ENCODE measurements at regions not wholly inside any gene's neighbourhood (a gene's known extent, or its start where the extent isn't known, plus 50 kb on each side); places are given as distances from the start of the nearest gene placed in this dataset.
"Not testable (repeated sequence)": the region's sequence is repeated elsewhere in the genome, so short reads cannot be mapped to it uniquely, and the experiment has no call there.

DNA sequence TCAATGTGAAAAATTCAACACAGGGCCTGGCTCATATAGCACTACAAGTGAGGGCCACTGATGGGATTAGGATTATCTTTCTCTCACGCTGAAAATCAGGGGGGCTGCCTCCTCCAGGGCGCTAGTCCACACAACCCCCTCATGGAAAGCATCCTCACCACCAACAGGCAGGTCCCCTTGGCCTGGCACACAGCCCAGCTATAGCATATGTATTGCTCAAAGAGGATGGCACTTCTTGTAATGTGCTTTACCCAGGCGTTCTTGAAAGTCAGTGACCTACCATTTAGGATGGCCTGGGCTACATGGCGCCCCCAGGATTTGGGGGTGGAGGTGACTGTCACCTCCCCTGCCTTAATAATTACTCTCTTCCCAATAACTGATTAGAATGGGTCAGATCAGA, 71.0 kb upstream of the LSM6 start:
- TF ChIP-seq, protein P1, sequence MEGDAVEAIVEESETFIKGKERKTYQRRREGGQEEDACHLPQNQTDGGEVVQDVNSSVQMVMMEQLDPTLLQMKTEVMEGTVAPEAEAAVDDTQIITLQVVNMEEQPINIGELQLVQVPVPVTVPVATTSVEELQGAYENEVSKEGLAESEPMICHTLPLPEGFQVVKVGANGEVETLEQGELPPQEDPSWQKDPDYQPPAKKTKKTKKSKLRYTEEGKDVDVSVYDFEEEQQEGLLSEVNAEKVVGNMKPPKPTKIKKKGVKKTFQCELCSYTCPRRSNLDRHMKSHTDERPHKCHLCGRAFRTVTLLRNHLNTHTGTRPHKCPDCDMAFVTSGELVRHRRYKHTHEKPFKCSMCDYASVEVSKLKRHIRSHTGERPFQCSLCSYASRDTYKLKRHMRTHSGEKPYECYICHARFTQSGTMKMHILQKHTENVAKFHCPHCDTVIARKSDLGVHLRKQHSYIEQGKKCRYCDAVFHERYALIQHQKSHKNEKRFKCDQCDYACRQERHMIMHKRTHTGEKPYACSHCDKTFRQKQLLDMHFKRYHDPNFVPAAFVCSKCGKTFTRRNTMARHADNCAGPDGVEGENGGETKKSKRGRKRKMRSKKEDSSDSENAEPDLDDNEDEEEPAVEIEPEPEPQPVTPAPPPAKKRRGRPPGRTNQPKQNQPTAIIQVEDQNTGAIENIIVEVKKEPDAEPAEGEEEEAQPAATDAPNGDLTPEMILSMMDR (IDR thresholded peaks at IDR 0.05) = no peak
- intact Hi-C loops (cut with DNase I) = no loop called here
- ATAC-seq (no peak), DNase-seq (no peak)
- 77 to 83% (median 79%) methylated on average over 4 of the region's 4 CpGs for WGBS, 4 donors
- Histone ChIP-seq H3K36me3 (no peaks in the 10 kb centered on the region), H3K4me1 (peaks cover 0 to 21% (median 0%) of the 10 kb centered on the region in 12 donors), H3K9me3 (no peaks in the 10 kb centered on the region), H3K27me3 (no peaks in the 10 kb centered on the region), H3K27ac (peak overlapping the region in 1 of 12 donors; percentile 88), H3K4me3 (no peak overlapping the region)

- intact Hi-C loops (cut with DNase I); H3K4me3 ChIP-seq; ATAC-seq; DNase-seq; H3K27ac ChIP-seq; H3K36me3 ChIP-seq; H3K27me3 ChIP-seq; H3K9me3 ChIP-seq: not testable (repeated sequence)
- WGBS, 4 donors = 90 to 94% (median 92%) methylated on average over 9 of the region's 9 CpGs
- H3K4me1 ChIP-seq = peaks cover 0 to 21% (median 0%) of the 10 kb centered on the region in 12 donors
Measured at GRCh38 chr4:146104052-146104451, 71.5 kb upstream of the LSM6 start.

DNA sequence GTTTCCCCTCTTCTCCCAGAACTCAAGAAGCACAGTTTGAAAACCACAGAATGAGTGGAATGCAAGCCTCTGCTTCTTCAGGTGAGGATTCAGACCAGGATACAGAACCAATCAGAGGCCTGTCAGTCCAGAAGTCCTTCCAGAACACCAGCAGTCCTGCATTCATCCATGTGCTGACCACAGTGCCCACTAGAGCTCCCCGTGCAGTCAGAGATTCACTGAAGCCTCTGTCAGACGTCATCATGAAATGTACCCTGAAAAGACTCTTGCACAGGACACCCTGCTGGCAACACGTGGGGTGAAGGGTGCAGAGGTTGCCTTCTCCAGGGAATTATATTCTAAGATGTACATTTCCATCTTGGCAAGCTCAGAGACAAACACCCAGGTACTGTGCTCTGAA, 75.9 kb upstream of the LSM6 start:
- no peak overlapping the region for H3K4me3 ChIP-seq
- WGBS, 4 donors = 54 to 76% (median 65%) methylated on average over 2 to 3 of the region's 3 CpGs
- TF ChIP-seq POLR2A (IDR thresholded peaks at IDR 0.05) = no peak
- TF ChIP-seq, protein P1 (IDR thresholded peaks at IDR 0.05) = no peak
- H3K36me3 ChIP-seq = no peaks in the 10 kb centered on the region
- intact Hi-C loops (cut with DNase I) = loop anchor here in 6 of 10 donors (5.0 to 10.0 kb wide), 9 partner anchors 135 to 1005 kb away; partner anchors contain the start of gene SLC10A7 (in 1 of the 6)
- H3K27me3 ChIP-seq = no peaks in the 10 kb centered on the region
- DNase-seq (no peak), ATAC-seq (no peak)
- H3K27ac ChIP-seq = no peak overlapping the region
- H3K9me3 ChIP-seq = no peaks in the 10 kb centered on the region
- H3K4me1 ChIP-seq = peaks cover 0 to 2% (median 0%) of the 10 kb centered on the region in 12 donors

DNA sequence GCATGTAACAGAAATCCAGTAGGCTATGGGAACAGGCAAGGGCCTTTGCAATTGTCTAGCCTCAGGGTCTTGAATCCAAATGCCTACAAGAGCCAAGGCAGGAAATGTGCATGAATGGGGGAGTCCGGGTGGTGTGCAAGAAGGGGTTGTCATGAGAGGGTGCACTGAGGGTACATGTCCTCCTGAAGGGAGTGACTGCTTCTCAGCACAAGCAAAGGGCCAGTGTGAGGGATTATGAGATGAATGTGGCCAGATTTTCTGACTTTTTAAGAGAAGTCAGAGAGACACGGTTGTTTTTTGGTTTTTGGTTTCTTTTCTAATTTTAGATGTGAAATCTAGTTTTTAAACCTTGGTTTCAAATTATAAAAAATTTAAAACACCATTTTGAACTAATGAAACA, 76.5 kb upstream of the LSM6 start:
- no peak for ATAC-seq
- 80 to 84% (median 82%) methylated on average over 2 of the region's 2 CpGs for WGBS, 4 donors
- Histone ChIP-seq H3K27me3 (no peaks in the 10 kb centered on the region), H3K27ac (no peak overlapping the region), H3K4me3 (no peak overlapping the region), H3K4me1 (no peaks in the 10 kb centered on the region), H3K9me3 (no peaks in the 10 kb centered on the region), H3K36me3 (no peaks in the 10 kb centered on the region)
- DNase-seq = no peak
- TF ChIP-seq, protein P1 (IDR thresholded peaks at IDR 0.05) = no peak
- no peak for TF ChIP-seq POLR2A (IDR thresholded peaks at IDR 0.05)
- intact Hi-C loops (cut with DNase I) = loop anchor here in 6 of 10 donors (5.0 to 10.0 kb wide), 9 partner anchors 136 to 1006 kb away; partner anchors contain the start of gene SLC10A7 (in 1 of the 6)

DNA sequence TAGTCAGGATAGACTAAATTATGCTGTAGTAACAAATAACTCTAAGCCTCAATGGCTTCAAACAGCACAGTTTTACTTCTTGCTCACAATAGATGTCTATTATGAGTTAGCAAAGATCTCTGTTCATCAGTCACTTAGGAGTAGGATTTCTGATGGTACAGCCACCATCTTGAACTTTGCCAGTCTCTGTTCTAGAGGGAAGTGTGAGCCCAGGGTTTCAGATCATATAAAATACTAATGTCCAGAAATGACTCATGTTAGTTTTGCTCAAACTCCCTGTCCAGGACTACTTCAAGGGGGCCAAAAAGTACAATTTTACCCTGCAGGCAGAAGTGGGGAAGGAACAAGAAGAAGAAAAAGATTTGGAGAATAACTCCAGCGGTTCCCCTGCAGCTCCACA, 77.1 kb upstream of the LSM6 start:
- intact Hi-C loops (cut with DNase I) = loop anchor here in 6 of 10 donors (5.0 to 10.0 kb wide), 9 partner anchors 136 to 1006 kb away; partner anchors contain the start of gene SLC10A7 (in 1 of the 6)
- Histone ChIP-seq H3K36me3 (no peaks in the 10 kb centered on the region), H3K27ac (no peak overlapping the region), H3K27me3 (no peaks in the 10 kb centered on the region), H3K4me3 (no peak overlapping the region), H3K4me1 (no peaks in the 10 kb centered on the region), H3K9me3 (no peaks in the 10 kb centered on the region)
- no peak for DNase-seq
- 88 to 97% (median 94%) methylated on average over 1 of the region's 1 CpG for WGBS, 4 donors
- ATAC-seq = no peak
- TF ChIP-seq, protein P1 (IDR thresholded peaks at IDR 0.05) = no peak
- no peak for TF ChIP-seq POLR2A (IDR thresholded peaks at IDR 0.05)
